CD14-positive monocyte (primary cell): ENCODE measurements at regions not wholly inside any gene's neighbourhood (a gene's known extent, or its start where the extent isn't known, plus 50 kb on each side); places are given as distances from the start of the nearest gene placed in this dataset.

Source experiments
- DNase-seq, 3 donors: peaks; one replicate each; pipeline ENCODE4 v3.0.0-alpha.2; 2011 to 2022
- H2AFZ ChIP-seq: 2 replicates; pipeline ENCODE4 v1.6.0; 2012; ENCODE audit warnings: mild to moderate bottlenecking, low read depth, low read length, inconsistent platforms; ENCODE audit not compliant: insufficient read depth, poor library complexity, severe bottlenecking
- H3K27ac ChIP-seq, 2 donors: 1 replicate in 1 of 2; 2 replicates in 1 of 2; pipeline ENCODE4 v1.5.1; 2012 to 2013; ENCODE audit warnings: low read length in 2 of 2, control low read depth in 1 of 2, inconsistent platforms in 1 of 2, low read depth in 1 of 2, mild to moderate bottlenecking in 1 of 2
- H3K27me3 ChIP-seq, 2 donors: one replicate each; pipeline versions ENCODE4 v1.6.0 to v1.6.1; 2011 to 2013; ENCODE audit warnings: low read length in 2 of 2; ENCODE audit not compliant: control insufficient read depth in 2 of 2, insufficient read depth in 2 of 2
- H3K36me3 ChIP-seq, 2 donors: replicated peaks in 1 of 2; 1 replicate in 1 of 2; 2 replicates in 1 of 2; pipeline versions ENCODE4 v1.5.1 to v1.6.1; 2012 to 2013; ENCODE audit warnings: low read length in 2 of 2, control low read depth in 1 of 2, inconsistent platforms in 1 of 2, mild to moderate bottlenecking in 1 of 2; ENCODE audit not compliant: insufficient read depth in 2 of 2, control insufficient read depth in 1 of 2
- H3K4me1 ChIP-seq, 2 donors: 1 replicate in 1 of 2; 2 replicates in 1 of 2; pipeline versions ENCODE4 v1.5.1 to v1.6.1; 2012 to 2013; ENCODE audit warnings: low read length in 2 of 2, control low read depth in 1 of 2, inconsistent platforms in 1 of 2, mild to moderate bottlenecking in 1 of 2, moderate library complexity in 1 of 2; ENCODE audit not compliant: insufficient read depth in 2 of 2, control insufficient read depth in 1 of 2
- H3K4me2 ChIP-seq: replicated peaks from 2 replicates; pipeline ENCODE3; 2012; ENCODE audit warnings: low read length, moderate library complexity, mild to moderate bottlenecking; ENCODE audit not compliant: poor library complexity, severe bottlenecking; ENCODE audit errors: extremely low read depth
- H3K4me3 ChIP-seq, 3 experiments: fragments of 200-600 bp in 1 of 3; sonication (generic) in 1 of 3; replicated peaks in 1 of 3; 1 replicate in 2 of 3; 2 replicates in 1 of 3; pipeline ENCODE4 v1.5.1; 2011 to 2013; ENCODE audit warnings: low read length in 3 of 3, mild to moderate bottlenecking in 3 of 3, control low read depth in 2 of 3, low read depth in 2 of 3, inconsistent platforms in 1 of 3, moderate library complexity in 1 of 3
- H3K79me2 ChIP-seq: 2 replicates; pipeline ENCODE4 v1.6.0; 2012; ENCODE audit warnings: mild to moderate bottlenecking, control low read depth, inconsistent platforms, low read length, moderate library complexity; ENCODE audit not compliant: insufficient read depth
- H3K9ac ChIP-seq: 2 replicates; pipeline ENCODE4 v1.6.0; 2017; ENCODE audit warnings: low read length, mild to moderate bottlenecking; ENCODE audit not compliant: insufficient read depth, poor library complexity, severe bottlenecking
- H3K9me3 ChIP-seq, 2 donors: replicated peaks in 1 of 2; 1 replicate in 1 of 2; 2 replicates in 1 of 2; pipeline versions ENCODE4 v1.5.1 to v1.6.1; 2012 to 2013; ENCODE audit warnings: low read length in 2 of 2, control low read depth in 1 of 2; ENCODE audit not compliant: control insufficient read depth in 1 of 2, insufficient read depth in 1 of 2
- H4K20me1 ChIP-seq: 2 replicates; pipeline ENCODE4 v1.6.0; 2012; ENCODE audit warnings: mild to moderate bottlenecking, low read length, control low read depth, moderate library complexity; ENCODE audit not compliant: insufficient read depth
- H3K27ac Mint-ChIP-seq, 7 donors: one replicate each; pipeline ENCODE4 v1.8.0; 2020; ENCODE audit warnings: mild to moderate bottlenecking in 7 of 7, mixed read lengths in 7 of 7, moderate library complexity in 6 of 7, inconsistent platforms in 2 of 7
- H3K27me3 Mint-ChIP-seq, 3 donors: one replicate each; pipeline ENCODE4 v1.8.0; 2021 to 2022; ENCODE audit warnings: low read depth in 3 of 3, mild to moderate bottlenecking in 3 of 3, mixed read lengths in 3 of 3, moderate library complexity in 3 of 3, inconsistent platforms in 1 of 3
- H3K36me3 Mint-ChIP-seq, 2 donors: one replicate each; pipeline ENCODE4 v1.8.0; 2020; ENCODE audit warnings: mixed read lengths in 2 of 2, inconsistent platforms in 1 of 2, mild to moderate bottlenecking in 1 of 2
- H3K4me1 Mint-ChIP-seq: one replicate; pipeline ENCODE4 v1.8.0; 2020; ENCODE audit warnings: mild to moderate bottlenecking, mixed read lengths
- H3K4me3 Mint-ChIP-seq, 2 donors: one replicate each; pipeline ENCODE4 v1.8.0; 2020; ENCODE audit warnings: mild to moderate bottlenecking in 2 of 2, mixed read lengths in 2 of 2, moderate library complexity in 1 of 2
- H3K9me3 Mint-ChIP-seq, 7 donors: one replicate each; pipeline ENCODE4 v1.8.0; 2020 to 2022; ENCODE audit warnings: mixed read lengths in 7 of 7, mild to moderate bottlenecking in 6 of 7, moderate library complexity in 6 of 7, inconsistent platforms in 2 of 7
- CTCF ChIP-seq: fragments of 200-600 bp; IDR thresholded peaks from one replicate; pipeline ENCODE4 v1.8.0; 2022; ENCODE audit warnings: antibody characterized with exemption, mild to moderate bottlenecking
- WGBS: methylation state at CpG from one replicate; pipeline ENCODE4 v1.1.5; 2013; ENCODE audit warnings: missing lambda C conversion rate; ENCODE audit not compliant: insufficient coverage; 5-methylcytosine and 5-hydroxymethylcytosine counted together
- intact Hi-C, 2 donors: fragments of 100-400 bp; cut with micrococcal nuclease; formaldehyde crosslinking; loops; one replicate each; pipeline versions ENCODE4 v1.15.0 to v1.15.1; 2023

GRCh38 chr1:71269818-71270217 lies 189.0 kb upstream of the ZRANB2 start:
- no peak for TF ChIP-seq CTCF
- no peaks in the 10 kb centered on the region for H4K20me1 ChIP-seq
- H3K27me3 ChIP-seq, result no peaks in the 10 kb centered on the region
- 78% methylated on average over 1 of the region's 1 CpG for WGBS
- peaks cover 0 to 5% of the 10 kb centered on the region in 2 donors for H3K4me1 ChIP-seq
- Mint-ChIP-seq H3K4me3 (no peak overlapping the region), H3K4me1 (peaks cover 4% of the 10 kb centered on the region), H3K9me3 (peaks cover 3 to 14% (median 8%) of the 10 kb centered on the region in 7 donors), H3K27ac (no peak overlapping the region), H3K27me3 (peaks cover 0 to 2% (median under 1%) of the 10 kb centered on the region in 3 donors), H3K36me3 (no peaks in the 10 kb centered on the region)
- no peak overlapping the region for H3K4me3 ChIP-seq
- H3K9ac ChIP-seq, result no peak overlapping the region
- H3K4me2 ChIP-seq, result no peak overlapping the region
- H2AFZ ChIP-seq, result no peak overlapping the region
- H3K9me3 ChIP-seq, result peaks cover 0 to 6% of the 10 kb centered on the region in 2 donors
- no peaks in the 10 kb centered on the region for H3K36me3 ChIP-seq
- H3K27ac ChIP-seq, result no peak overlapping the region
- no peaks in the 10 kb centered on the region for H3K79me2 ChIP-seq
- intact Hi-C loops, result no loop called here
- DNase-seq, result peak in 1 of 3 donors; percentile 3

- intact Hi-C loops, result no loop called here
- H3K27me3 ChIP-seq, result no peaks in the 10 kb centered on the region
- no peak overlapping the region for H2AFZ ChIP-seq
- H3K4me2 ChIP-seq, result no peak overlapping the region
- no peak for DNase-seq
- Mint-ChIP-seq H3K27me3 (peaks cover 0 to 2% (median 1%) of the 10 kb centered on the region in 3 donors), H3K9me3 (peaks cover 3 to 14% (median 8%) of the 10 kb centered on the region in 7 donors), H3K36me3 (no peaks in the 10 kb centered on the region), H3K4me1 (peaks cover 4% of the 10 kb centered on the region), H3K4me3 (no peak overlapping the region), H3K27ac (no peak overlapping the region)
- H3K4me3 ChIP-seq, result no peak overlapping the region
- H3K9ac ChIP-seq, result no peak overlapping the region
- TF ChIP-seq CTCF, result no peak
- peaks cover 0 to 5% of the 10 kb centered on the region in 2 donors for H3K4me1 ChIP-seq
- H3K79me2 ChIP-seq, result no peaks in the 10 kb centered on the region
- H3K36me3 ChIP-seq, result no peaks in the 10 kb centered on the region
- WGBS, result no CpG with 5 or more reads among the region's 2 CpGs
- H3K27ac ChIP-seq, result no peak overlapping the region
- peaks cover 0 to 6% of the 10 kb centered on the region in 2 donors for H3K9me3 ChIP-seq
- H4K20me1 ChIP-seq, result no peaks in the 10 kb centered on the region
Measured at GRCh38 chr1:71269179-71269578, 188.3 kb upstream of the ZRANB2 start.
